Subcutaneous abdominal adipose tissue (tissue), 5 donors: ENCODE measurements at regions not wholly inside any gene's neighbourhood (a gene's known extent, or its start where the extent isn't known, plus 50 kb on each side); places are given as distances from the start of the nearest gene placed in this dataset.
"Not testable (repeated sequence)": the region's sequence is repeated elsewhere in the genome, so short reads cannot be mapped to it uniquely, and the experiment has no call there.

ENCODE experiments used
- H3K27ac ChIP-seq: one replicate; pipeline ENCODE4 v1.7.0; 2013; ENCODE audit warnings: low read depth, mild to moderate bottlenecking, inconsistent platforms, low read length, moderate library complexity
- H3K27me3 ChIP-seq, 5 donors: one replicate each; pipeline ENCODE4 v1.7.0; 2013; ENCODE audit warnings: low read length in 5 of 5, inconsistent platforms in 1 of 5; ENCODE audit not compliant: control insufficient read depth in 5 of 5, insufficient read depth in 4 of 5
- H3K36me3 ChIP-seq, 5 donors: one replicate each; pipeline ENCODE4 v1.7.0; 2013; ENCODE audit warnings: low read length in 5 of 5; ENCODE audit not compliant: control insufficient read depth in 5 of 5, insufficient read depth in 5 of 5
- H3K4me1 ChIP-seq, 5 donors: one replicate each; pipeline ENCODE4 v1.7.0; 2013; ENCODE audit warnings: low read length in 5 of 5, mild to moderate bottlenecking in 3 of 5, moderate library complexity in 1 of 5; ENCODE audit not compliant: control insufficient read depth in 5 of 5, insufficient read depth in 5 of 5
- H3K4me3 ChIP-seq, 5 donors: one replicate each; pipeline ENCODE4 v1.7.0; 2013; ENCODE audit warnings: low read length in 5 of 5, low read depth in 1 of 5
- H3K9ac ChIP-seq, 5 donors: one replicate each; pipeline ENCODE4 v1.7.0; 2013; ENCODE audit warnings: low read length in 5 of 5, mild to moderate bottlenecking in 4 of 5, moderate library complexity in 3 of 5
- H3K9me3 ChIP-seq, 5 donors: one replicate each; pipeline ENCODE4 v1.7.0; 2013; ENCODE audit warnings: low read length in 5 of 5; ENCODE audit not compliant: control insufficient read depth in 5 of 5
- donor health status: healthy.
- donor health status: healthy.
- donor health status: healthy.
- donor health status: healthy.
- donor health status: healthy.

DNA sequence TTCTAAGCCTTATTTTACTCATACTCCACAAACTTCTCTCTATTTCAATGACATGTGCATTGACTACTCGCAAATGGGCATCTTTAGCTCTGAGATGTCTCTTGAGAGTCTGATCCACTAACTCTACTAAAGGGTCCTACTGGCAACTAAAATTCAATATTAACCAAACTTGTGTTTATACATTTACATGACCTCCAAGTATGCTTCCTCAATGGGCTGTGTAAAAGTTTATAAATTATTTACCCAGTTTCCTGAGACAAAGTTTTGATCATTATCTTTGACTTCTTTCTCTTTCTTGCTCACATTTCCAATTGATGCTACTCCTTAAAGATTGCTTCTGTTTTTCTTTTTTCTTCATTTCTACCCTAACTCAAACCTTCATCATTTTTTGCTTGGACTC is 510.1 kb upstream of the DAB2 start:
- H3K27ac ChIP-seq: no peak overlapping the region
- no peak overlapping the region for H3K4me3 ChIP-seq
- peaks cover 0 to 2% (median 0%) of the 10 kb centered on the region in 5 donors for H3K9me3 ChIP-seq
- H3K9ac ChIP-seq: no peak overlapping the region
- peaks cover 0 to 4% (median 0%) of the 10 kb centered on the region in 5 donors for H3K27me3 ChIP-seq
- peaks cover 0 to 6% (median 0%) of the 10 kb centered on the region in 5 donors for H3K4me1 ChIP-seq
- no peaks in the 10 kb centered on the region for H3K36me3 ChIP-seq

DNA sequence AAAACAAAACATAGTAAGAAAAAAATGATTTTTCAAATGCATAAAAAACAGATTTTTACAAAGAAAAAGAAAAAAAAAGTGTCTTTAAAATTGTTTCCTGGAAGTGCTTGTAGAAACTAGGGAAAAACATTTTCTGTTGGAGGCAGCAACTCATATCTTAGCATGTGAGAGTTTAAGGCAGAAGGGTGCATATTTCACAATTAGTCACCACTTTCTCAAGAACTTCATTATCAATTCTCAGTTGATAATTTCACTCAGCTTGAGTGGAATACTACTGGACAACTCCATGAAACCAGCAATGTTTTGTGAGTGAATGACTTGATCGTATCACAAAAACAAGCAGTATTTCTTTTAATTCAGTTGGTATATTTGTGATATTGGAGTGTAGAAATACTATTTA is 508.3 kb upstream of the DAB2 start:
- H3K27ac ChIP-seq: no peak overlapping the region
- peaks cover 0 to 4% (median 0%) of the 10 kb centered on the region in 5 donors for H3K27me3 ChIP-seq
- no peak overlapping the region for H3K4me3 ChIP-seq
- peaks cover 0 to 6% (median 0%) of the 10 kb centered on the region in 5 donors for H3K4me1 ChIP-seq
- H3K36me3 ChIP-seq: no peaks in the 10 kb centered on the region
- H3K9ac ChIP-seq: no peak overlapping the region
- no peaks in the 10 kb centered on the region for H3K9me3 ChIP-seq

DNA sequence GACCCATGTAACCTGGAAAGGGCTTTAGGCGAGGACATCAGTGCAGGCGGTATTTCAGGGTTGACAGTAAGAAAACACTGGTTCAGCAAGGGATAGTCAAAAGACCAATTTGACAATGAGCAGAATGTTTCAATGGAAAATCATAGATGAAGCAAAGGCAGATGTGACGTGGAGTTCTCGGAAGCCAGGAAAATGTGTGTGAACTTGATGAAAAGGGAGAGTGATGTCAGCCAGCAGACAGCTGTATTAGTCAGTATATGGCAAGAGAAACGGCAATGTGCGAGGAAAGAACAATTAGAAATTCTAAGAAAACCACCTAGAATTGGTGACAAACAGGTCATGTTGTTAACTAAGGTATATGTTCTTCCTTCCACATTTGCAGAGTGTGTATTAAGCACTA is 503.9 kb upstream of the DAB2 start:
- H3K27me3 ChIP-seq: peaks cover 0 to 4% (median 0%) of the 10 kb centered on the region in 5 donors
- H3K4me3 ChIP-seq: no peak overlapping the region
- no peak overlapping the region for H3K9ac ChIP-seq
- H3K4me1 ChIP-seq: peaks cover 0 to 6% (median 0%) of the 10 kb centered on the region in 5 donors
- H3K9me3 ChIP-seq: no peaks in the 10 kb centered on the region
- H3K27ac ChIP-seq: no peak overlapping the region
- no peaks in the 10 kb centered on the region for H3K36me3 ChIP-seq

DNA sequence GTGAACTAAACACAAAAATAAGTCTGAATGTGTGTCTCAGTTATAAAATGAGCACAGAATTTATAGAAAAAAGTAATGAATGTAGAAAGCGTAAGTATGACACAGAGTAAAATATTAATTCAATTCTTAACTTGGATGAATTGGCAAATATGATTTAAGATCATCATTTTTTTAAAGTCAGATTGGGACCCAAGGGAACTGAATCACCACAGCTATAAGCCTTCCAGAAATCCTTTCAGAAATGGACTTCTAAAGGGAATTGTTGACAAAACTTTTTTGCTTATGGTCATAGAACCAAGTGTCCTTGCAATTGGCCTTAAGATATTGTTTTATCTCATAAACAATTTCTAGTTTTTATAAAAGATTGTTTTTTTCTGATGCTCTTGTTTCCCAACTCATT is 495.1 kb upstream of the DAB2 start:
- H3K36me3 ChIP-seq: no peaks in the 10 kb centered on the region
- no peak overlapping the region for H3K9ac ChIP-seq
- H3K4me1 ChIP-seq: no peaks in the 10 kb centered on the region
- H3K4me3 ChIP-seq: no peak overlapping the region
- no peaks in the 10 kb centered on the region for H3K27me3 ChIP-seq
- H3K27ac ChIP-seq: no peak overlapping the region
- H3K9me3 ChIP-seq: no peaks in the 10 kb centered on the region

DNA sequence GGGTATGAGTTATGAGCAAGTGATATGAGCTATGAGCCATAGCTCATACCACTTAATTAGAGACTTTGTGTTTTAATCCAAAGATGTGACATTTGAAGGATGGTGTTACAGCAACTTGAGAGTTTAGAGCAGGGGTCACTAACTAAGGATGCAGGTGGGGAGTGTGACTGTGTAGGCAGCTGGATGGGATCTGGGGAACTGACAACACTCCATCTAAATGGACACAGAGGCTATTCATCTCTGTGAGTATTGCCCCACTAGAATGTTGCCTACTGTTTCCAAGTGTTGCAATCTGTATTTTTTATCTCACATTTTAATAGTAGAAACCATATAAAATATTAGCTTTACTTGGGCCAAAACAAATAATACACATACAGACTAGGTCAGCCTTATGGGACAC is 488.1 kb upstream of the DAB2 start:
- no peaks in the 10 kb centered on the region for H3K4me1 ChIP-seq
- no peaks in the 10 kb centered on the region for H3K36me3 ChIP-seq
- H3K9me3 ChIP-seq: no peaks in the 10 kb centered on the region
- H3K27ac ChIP-seq: no peak overlapping the region
- H3K27me3 ChIP-seq: no peaks in the 10 kb centered on the region
- H3K9ac ChIP-seq: no peak overlapping the region
- H3K4me3 ChIP-seq: no peak overlapping the region

DNA sequence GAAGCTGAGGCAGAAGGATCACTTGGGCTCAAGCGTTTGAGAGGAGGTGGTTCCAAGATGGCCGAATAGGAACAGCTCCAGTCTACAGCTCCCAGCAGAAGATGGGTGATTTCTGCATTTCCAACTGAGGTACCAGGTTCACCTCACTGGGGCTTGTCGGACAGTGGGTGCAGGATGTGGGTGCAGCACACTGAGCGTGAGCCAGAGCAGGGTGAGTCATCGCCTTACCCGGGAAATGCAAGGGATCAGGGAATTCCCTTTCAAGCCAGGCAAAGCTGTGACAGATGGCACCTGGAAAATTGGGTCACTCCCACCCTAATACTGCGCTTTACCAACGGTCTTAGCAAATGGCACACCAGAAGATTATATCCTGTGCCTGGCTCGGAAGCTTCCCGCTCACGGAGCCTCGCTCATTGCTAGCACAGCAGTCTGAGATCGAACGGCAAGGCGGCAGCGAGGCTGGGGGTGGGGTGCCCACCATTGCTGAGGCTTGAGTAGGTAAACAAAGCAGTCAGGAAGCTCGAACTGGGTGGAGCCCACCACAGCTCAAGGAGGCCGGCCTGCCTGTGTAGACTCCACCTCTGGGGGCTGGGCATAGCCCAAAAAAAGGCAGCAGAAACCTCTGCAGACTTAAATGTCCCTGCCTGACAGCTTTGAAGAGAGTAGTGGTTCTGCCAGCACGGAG is 482.6 kb upstream of the DAB2 start:
- H3K9ac ChIP-seq, H3K4me1 ChIP-seq, H3K4me3 ChIP-seq, H3K36me3 ChIP-seq, H3K27ac ChIP-seq, H3K27me3 ChIP-seq, H3K9me3 ChIP-seq: not testable (repeated sequence)

DNA sequence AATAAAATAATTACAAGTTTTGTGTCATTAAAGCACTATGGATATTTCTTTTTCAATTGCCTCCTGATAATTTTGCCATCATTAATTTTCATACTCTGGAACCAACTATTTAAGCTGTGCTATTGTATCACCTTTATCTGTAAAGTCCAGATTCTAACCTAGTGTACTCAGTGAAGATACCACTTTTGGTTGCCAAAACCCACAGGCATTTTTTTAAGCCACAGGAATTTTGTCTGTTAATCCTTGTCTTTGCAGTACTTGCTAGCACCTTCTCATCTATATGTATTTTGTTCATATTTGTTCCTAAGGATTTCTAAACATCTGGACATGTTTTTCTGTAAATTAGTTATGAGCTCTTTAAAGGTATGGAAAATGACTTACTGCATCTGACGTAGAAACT is 481.4 kb upstream of the DAB2 start:
- no peaks in the 10 kb centered on the region for H3K36me3 ChIP-seq
- no peaks in the 10 kb centered on the region for H3K4me1 ChIP-seq
- no peak overlapping the region for H3K9ac ChIP-seq
- H3K9me3 ChIP-seq: peaks cover 0 to 2% (median 0%) of the 10 kb centered on the region in 5 donors
- H3K4me3 ChIP-seq: no peak overlapping the region
- H3K27ac ChIP-seq: no peak overlapping the region
- no peaks in the 10 kb centered on the region for H3K27me3 ChIP-seq

DNA sequence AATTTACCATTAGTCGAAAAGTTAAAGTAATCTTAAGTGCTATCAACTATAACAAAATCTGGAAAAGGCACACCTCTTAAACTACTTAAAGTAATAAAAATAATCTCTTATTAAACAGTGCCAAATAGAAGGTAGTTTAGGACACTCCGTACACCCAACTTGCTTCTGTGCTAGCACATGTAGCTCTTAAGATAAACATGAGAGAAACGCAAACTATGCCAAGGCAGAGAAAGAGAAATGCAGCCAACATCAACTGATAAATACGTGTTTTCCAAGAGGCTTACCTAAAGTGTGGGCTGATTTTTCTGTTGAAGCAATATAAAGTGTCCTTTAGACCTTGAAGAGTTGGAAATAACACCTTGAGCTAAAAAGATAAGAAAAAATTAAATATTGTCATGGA is 480.6 kb upstream of the DAB2 start:
- H3K4me3 ChIP-seq: no peak overlapping the region
- peaks cover 0 to 2% (median 0%) of the 10 kb centered on the region in 5 donors for H3K9me3 ChIP-seq
- no peak overlapping the region for H3K27ac ChIP-seq
- no peaks in the 10 kb centered on the region for H3K36me3 ChIP-seq
- no peaks in the 10 kb centered on the region for H3K27me3 ChIP-seq
- no peaks in the 10 kb centered on the region for H3K4me1 ChIP-seq
- no peak overlapping the region for H3K9ac ChIP-seq

DNA sequence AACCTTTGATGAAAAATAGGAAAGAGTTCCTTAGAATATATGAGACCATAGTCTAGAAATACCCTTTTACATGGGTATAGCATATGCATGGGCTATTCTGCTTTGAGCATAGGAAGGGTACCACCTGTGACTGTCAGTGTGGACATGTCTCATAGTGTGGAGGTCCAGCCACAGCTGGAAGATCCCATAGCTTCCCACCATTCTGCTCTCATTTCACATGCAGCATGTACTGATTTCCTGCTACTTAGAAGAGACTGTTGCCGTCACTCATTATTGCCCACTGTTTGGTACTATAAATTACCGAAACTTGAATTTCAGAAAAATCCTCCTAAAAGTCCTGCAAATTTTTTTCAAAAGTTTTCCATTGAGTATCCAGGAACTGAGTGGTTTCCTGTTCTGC is 477.8 kb upstream of the DAB2 start:
- Histone ChIP-seq H3K27ac (no peak overlapping the region), H3K4me3 (no peak overlapping the region), H3K4me1 (no peaks in the 10 kb centered on the region), H3K9me3 (peaks cover 0 to 2% (median 0%) of the 10 kb centered on the region in 5 donors), H3K27me3 (no peaks in the 10 kb centered on the region), H3K9ac (no peak overlapping the region), H3K36me3 (no peaks in the 10 kb centered on the region)

DNA sequence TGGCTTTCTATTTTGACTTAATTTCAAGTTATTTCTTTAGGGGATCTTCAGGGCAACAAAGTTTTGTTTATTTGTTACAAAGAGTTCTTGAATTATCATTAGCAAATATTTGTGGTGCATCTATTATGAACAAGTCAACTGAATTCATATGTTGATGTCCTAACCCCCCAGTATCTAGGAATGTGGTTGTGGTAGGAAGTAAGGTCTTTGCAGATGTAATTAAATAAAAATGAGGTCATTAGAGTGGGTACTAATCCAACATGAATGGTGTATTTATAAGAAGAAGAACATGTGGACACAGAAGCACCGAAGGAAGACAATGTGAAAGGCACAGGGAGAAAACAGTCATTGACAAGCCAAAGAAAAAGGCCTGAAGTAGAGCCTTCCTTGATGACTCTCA is 474.0 kb upstream of the DAB2 start:
- H3K27me3 ChIP-seq: no peaks in the 10 kb centered on the region
- no peak overlapping the region for H3K4me3 ChIP-seq
- peaks cover 0 to 2% (median 0%) of the 10 kb centered on the region in 5 donors for H3K9me3 ChIP-seq
- no peaks in the 10 kb centered on the region for H3K36me3 ChIP-seq
- no peaks in the 10 kb centered on the region for H3K4me1 ChIP-seq
- no peak overlapping the region for H3K27ac ChIP-seq
- H3K9ac ChIP-seq: no peak overlapping the region
